ENCODE measurements at regions not wholly inside any gene's neighbourhood (a gene's known extent, or its start where the extent isn't known, plus 50 kb on each side); places are given as distances from the start of the nearest gene placed in this dataset.

DNA sequence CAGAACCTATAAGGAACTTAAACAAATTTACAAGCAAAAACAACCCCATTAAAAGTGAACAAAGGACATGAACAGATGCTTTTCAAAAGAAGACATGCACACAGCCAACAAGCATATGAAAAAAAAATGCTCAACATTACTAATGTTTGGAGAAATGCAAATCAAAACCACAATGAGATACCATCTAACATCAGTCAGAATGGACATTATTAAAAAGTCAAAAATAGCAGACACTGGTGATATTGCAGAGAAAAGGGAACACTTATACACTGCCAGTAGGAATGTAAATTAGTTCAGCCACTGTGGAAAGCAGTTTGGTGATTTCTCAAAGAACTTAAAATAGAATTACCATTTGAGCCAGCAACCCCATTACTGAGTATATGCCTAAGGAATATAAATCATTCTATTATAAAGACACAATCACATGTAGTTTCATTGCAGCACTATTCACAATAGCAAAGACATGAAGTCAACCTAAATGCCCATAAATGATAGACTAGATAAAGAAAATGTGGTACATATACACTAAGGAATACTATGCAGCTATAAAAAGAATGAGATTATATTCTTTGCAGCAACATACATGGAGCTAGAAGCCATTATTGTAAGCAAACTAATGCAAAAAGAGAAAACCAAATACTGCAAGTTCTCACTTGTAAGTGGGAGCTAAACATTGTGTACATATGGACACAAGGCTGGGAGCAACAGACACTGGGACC lies 1509.4 kb downstream of the TECRL start:
- H3K27me3 Mint-ChIP-seq (ENCODE audit: insufficient read depth), result no peaks in the 10 kb centered on the region
- no peak overlapping the region for H3K4me3 ChIP-seq (ENCODE audit: low read length)
- H3K9me3 Mint-ChIP-seq, result no peaks in the 10 kb centered on the region
- no peak overlapping the region for H3K9ac ChIP-seq (ENCODE audit: extremely low read depth, low read length, poor library complexity, severe bottlenecking)
- H3K4me1 ChIP-seq (ENCODE audit: control insufficient read depth, insufficient read depth, low read length), result no peaks in the 10 kb centered on the region
- no peak for DNase-seq
- TF ChIP-seq, protein P1, sequence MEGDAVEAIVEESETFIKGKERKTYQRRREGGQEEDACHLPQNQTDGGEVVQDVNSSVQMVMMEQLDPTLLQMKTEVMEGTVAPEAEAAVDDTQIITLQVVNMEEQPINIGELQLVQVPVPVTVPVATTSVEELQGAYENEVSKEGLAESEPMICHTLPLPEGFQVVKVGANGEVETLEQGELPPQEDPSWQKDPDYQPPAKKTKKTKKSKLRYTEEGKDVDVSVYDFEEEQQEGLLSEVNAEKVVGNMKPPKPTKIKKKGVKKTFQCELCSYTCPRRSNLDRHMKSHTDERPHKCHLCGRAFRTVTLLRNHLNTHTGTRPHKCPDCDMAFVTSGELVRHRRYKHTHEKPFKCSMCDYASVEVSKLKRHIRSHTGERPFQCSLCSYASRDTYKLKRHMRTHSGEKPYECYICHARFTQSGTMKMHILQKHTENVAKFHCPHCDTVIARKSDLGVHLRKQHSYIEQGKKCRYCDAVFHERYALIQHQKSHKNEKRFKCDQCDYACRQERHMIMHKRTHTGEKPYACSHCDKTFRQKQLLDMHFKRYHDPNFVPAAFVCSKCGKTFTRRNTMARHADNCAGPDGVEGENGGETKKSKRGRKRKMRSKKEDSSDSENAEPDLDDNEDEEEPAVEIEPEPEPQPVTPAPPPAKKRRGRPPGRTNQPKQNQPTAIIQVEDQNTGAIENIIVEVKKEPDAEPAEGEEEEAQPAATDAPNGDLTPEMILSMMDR (conservative IDR thresholded peaks at IDR 0.05), result no peak
- H3K4me1 Mint-ChIP-seq, result peaks cover 4% of the 10 kb centered on the region
- H3K27me3 ChIP-seq (ENCODE audit: control insufficient read depth, insufficient read depth, low read length, poor library complexity, severe bottlenecking), result no peaks in the 10 kb centered on the region
- no peak overlapping the region for H3K4me3 Mint-ChIP-seq
- no peaks in the 10 kb centered on the region for H3K36me3 ChIP-seq (ENCODE audit: control insufficient read depth, insufficient read depth, low read length)
- no peaks in the 10 kb centered on the region for H3K36me3 Mint-ChIP-seq (ENCODE audit: low read depth)
- H3K27ac ChIP-seq (ENCODE audit: low read depth, low read length), result no peak overlapping the region
- H3K27ac Mint-ChIP-seq, result no peak overlapping the region
- peaks cover 17% of the 10 kb centered on the region for H3K9me3 ChIP-seq (ENCODE audit: control insufficient read depth, low read length)

DNA sequence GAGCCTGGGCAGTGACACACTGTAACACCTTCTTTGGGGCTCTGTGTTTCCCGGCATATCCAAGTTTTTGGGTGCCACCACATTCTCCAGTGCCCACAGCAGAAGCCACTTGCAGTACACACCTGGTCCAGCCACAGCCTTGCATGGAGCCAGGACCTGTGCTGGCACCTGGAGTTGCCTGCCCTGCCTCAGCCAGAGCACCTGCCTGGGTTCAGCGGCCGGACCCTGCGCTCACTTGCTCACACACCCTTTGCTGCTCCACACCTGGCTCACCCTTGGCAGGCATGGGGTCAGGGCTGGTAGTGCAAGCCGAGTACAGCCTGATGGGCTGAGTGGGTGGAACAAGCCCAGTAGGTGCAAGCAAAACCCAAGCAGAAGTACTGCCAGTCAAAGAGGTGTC lies 1511.1 kb downstream of the TECRL start:
- H3K9ac ChIP-seq (ENCODE audit: extremely low read depth, low read length, poor library complexity, severe bottlenecking), result no peak overlapping the region
- no peaks in the 10 kb centered on the region for H3K9me3 Mint-ChIP-seq

DNA sequence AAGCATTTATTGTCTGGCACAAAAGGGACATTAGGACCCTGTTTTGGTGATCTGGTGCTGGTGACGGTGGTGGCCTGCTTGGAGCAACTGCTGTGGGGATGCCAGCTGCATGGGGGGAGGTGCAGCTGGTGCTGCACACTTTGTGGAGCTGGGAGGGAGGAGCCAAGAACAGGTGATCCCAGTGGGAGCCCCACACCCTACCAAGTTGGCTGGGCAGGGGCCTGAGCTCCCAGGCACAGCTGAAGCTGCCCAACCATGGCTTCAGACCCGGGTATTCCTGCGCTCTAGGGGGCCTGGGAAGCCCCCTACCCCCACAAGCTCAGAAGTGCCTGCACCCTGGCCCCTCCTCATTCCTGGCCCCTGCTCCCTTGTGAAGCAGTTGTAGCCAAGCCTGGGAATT lies 1512.5 kb downstream of the TECRL start:
- no peak overlapping the region for H3K27ac ChIP-seq (ENCODE audit: low read depth, low read length)
- Mint-ChIP-seq H3K9me3 (no peaks in the 10 kb centered on the region), H3K36me3 (ENCODE audit: low read depth) (no peaks in the 10 kb centered on the region), H3K4me3 (no peak overlapping the region), H3K27ac (no peak overlapping the region), H3K27me3 (ENCODE audit: insufficient read depth) (no peaks in the 10 kb centered on the region), H3K4me1 (peaks cover 4% of the 10 kb centered on the region)
- no peak overlapping the region for H3K4me3 ChIP-seq (ENCODE audit: low read length)
- WGBS, 2 experiments (ENCODE audit: insufficient coverage in 1 of 2, insufficient read length in 1 of 2), result 95% methylated on average over 3 of the region's 3 CpGs; no CpG with 5 or more reads in 1 of the 2 experiments
- H3K36me3 ChIP-seq (ENCODE audit: control insufficient read depth, insufficient read depth, low read length), result no peaks in the 10 kb centered on the region
- DNase-seq, result no peak
- no peak overlapping the region for H3K9ac ChIP-seq (ENCODE audit: extremely low read depth, low read length, poor library complexity, severe bottlenecking)
- no peaks in the 10 kb centered on the region for H3K27me3 ChIP-seq (ENCODE audit: control insufficient read depth, insufficient read depth, low read length, poor library complexity, severe bottlenecking)
- peaks cover 17% of the 10 kb centered on the region for H3K9me3 ChIP-seq (ENCODE audit: control insufficient read depth, low read length)
- TF ChIP-seq, protein P1 (conservative IDR thresholded peaks at IDR 0.05), result no peak
- H3K4me1 ChIP-seq (ENCODE audit: control insufficient read depth, insufficient read depth, low read length), result no peaks in the 10 kb centered on the region

More for the DNA sequence above, 1511.1 kb downstream of the TECRL start:
- Histone ChIP-seq H3K36me3 (ENCODE audit: control insufficient read depth, insufficient read depth, low read length) (no peaks in the 10 kb centered on the region), H3K9me3 (ENCODE audit: control insufficient read depth, low read length) (peaks cover 17% of the 10 kb centered on the region), H3K4me1 (ENCODE audit: control insufficient read depth, insufficient read depth, low read length) (no peaks in the 10 kb centered on the region), H3K27ac (ENCODE audit: low read depth, low read length) (no peak overlapping the region), H3K4me3 (ENCODE audit: low read length) (no peak overlapping the region), H3K27me3 (ENCODE audit: control insufficient read depth, insufficient read depth, low read length, poor library complexity, severe bottlenecking) (no peaks in the 10 kb centered on the region)
- DNase-seq, result peak; percentile 49
- WGBS, 2 experiments (ENCODE audit: insufficient coverage in 1 of 2, insufficient read length in 1 of 2), result 94 to 96% methylated on average over 4 to 5 of the region's 5 CpGs
- Mint-ChIP-seq H3K27me3 (ENCODE audit: insufficient read depth) (no peaks in the 10 kb centered on the region), H3K27ac (no peak overlapping the region), H3K4me3 (no peak overlapping the region), H3K36me3 (ENCODE audit: low read depth) (no peaks in the 10 kb centered on the region), H3K4me1 (peaks cover 4% of the 10 kb centered on the region)
- TF ChIP-seq, protein P1 (conservative IDR thresholded peaks at IDR 0.05), result no peak
